GM18511 (cell line): ENCODE measurements at regions not wholly inside any gene's neighbourhood (a gene's known extent, or its start where the extent isn't known, plus 50 kb on each side); places are given as distances from the start of the nearest gene placed in this dataset.
"Not testable (repeated sequence)": the region's sequence is repeated elsewhere in the genome, so short reads cannot be mapped to it uniquely, and the experiment has no call there.

Experiments used
- ATAC-seq: cut with Tn5 transposase; IDR thresholded peaks from one replicate; pipeline ENCODE4 v1.9.1; 2021; ENCODE audit warnings: mild to moderate bottlenecking, moderate library complexity; ENCODE audit not compliant: unreplicated experiment

- ATAC-seq = no peak
Observed at GRCh38 chr7:106456329-106456728, 171.5 kb upstream of the NAMPT start.

GRCh38 chr7:106452031-106452851 lies 167.5 kb upstream of the NAMPT start:
- no peak for ATAC-seq

- no peak for ATAC-seq
Observed at GRCh38 chr7:106451171-106451570, 166.4 kb upstream of the NAMPT start.

GRCh38 chr7:106450716-106451115 lies 165.9 kb upstream of the NAMPT start:
- ATAC-seq = no peak

- no peak for ATAC-seq
Observed at GRCh38 chr7:106448992-106449859, 164.4 kb upstream of the NAMPT start.

- ATAC-seq = no peak
Observed at GRCh38 chr7:106448346-106448991, 163.7 kb upstream of the NAMPT start.

GRCh38 chr7:106447318-106447847 lies 162.6 kb upstream of the NAMPT start:
- ATAC-seq = no peak

GRCh38 chr7:106445366-106445765 lies 160.6 kb upstream of the NAMPT start:
- ATAC-seq = not testable (repeated sequence)

- no peak for ATAC-seq
Observed at GRCh38 chr7:106444068-106444655, 159.4 kb upstream of the NAMPT start.

- no peak for ATAC-seq
Observed at GRCh38 chr7:106443156-106443555, 158.4 kb upstream of the NAMPT start.

- ATAC-seq = no peak
Observed at GRCh38 chr7:106442476-106442875, 157.7 kb upstream of the NAMPT start.

- not testable (repeated sequence) for ATAC-seq
Observed at GRCh38 chr7:106441343-106441742, 156.6 kb upstream of the NAMPT start.

- not testable (repeated sequence) for ATAC-seq
Observed at GRCh38 chr7:106436933-106437332, 152.2 kb upstream of the NAMPT start.

- no peak for ATAC-seq
Observed at GRCh38 chr7:106433377-106433776, 148.6 kb upstream of the NAMPT start.

GRCh38 chr7:106430535-106431455 lies 146.0 kb upstream of the NAMPT start:
- ATAC-seq = no peak

GRCh38 chr7:106430103-106430502 lies 145.3 kb upstream of the NAMPT start:
- no peak for ATAC-seq

GRCh38 chr7:106426803-106427202 lies 142.0 kb upstream of the NAMPT start:
- ATAC-seq = no peak

- ATAC-seq = peak; percentile 92
Observed at GRCh38 chr7:106425017-106425719, 140.4 kb upstream of the NAMPT start.

- no peak for ATAC-seq
Observed at GRCh38 chr7:106424476-106425016, 139.8 kb upstream of the NAMPT start.
